Right forelimb (tissue), 1 donor: ENCODE measurements at regions not wholly inside any gene's neighbourhood (a gene's known extent, or its start where the extent isn't known, plus 50 kb on each side); places are given as distances from the start of the nearest gene placed in this dataset.

Source experiments
- DNase-seq: peaks from one replicate; pipeline ENCODE4 v3.0.0-alpha.2; 2018

DNA sequence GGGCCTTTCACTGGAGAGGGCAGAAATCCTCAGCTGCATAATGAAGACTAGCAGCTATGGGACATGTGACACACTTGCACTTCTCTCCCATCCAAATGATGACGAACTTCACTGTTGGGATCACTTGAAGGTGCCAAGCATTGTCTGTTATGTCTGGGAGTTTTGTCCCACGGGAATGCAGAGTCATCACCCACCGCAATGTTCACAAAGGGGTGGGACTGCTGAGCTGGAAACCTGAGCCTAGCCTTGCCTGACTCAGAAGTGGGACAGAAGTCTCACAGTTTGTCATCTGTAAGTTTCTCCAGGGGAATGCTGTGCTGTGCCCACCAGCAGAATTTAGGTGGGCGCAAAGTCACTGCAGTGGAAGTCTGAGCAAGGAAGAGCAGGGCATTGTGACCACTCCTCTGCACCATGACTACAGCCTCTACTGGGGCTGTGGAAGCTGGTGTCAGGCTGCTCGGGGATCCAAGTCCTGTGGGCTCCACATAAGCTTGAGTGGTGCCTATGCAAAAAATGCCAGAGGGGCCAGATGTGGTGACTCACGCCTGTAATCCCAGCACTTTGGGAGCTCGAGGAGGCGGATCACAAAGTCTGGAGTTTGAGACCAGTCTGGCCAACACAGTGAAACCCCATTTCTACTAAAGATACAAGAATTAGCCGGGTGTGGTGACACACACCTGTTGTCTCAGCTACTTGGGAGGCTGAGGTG, 472.0 kb upstream of the CNTNAP2 start:
- DNase-seq, result no peak

DNA sequence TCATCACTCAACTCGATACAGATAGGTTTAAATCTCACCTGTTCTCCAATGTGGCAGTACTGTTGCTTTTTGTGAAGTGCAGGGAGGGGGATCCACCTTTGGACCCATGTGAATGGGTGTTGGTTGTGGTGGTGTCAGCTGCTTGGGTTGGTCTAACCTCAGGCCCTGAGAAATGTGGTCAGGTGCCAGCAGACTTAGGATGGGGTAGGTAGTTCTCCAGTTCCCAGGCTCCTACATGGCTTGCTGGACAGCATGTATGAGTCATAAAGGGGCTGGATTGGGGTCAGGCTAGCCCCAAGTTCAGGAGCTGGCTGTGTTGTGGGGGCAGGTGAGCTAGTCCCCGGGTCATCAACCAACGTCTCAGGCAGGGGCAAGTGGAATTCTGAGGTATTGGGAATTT, 472.6 kb upstream of the CNTNAP2 start:
- DNase-seq, result no peak

- no peak for DNase-seq
Measured at GRCh38 chr7:145633513-145633912, 483.1 kb upstream of the CNTNAP2 start.

GRCh38 chr7:145624618-145625017, 492.0 kb upstream of the CNTNAP2 start:
- DNase-seq, result no peak

DNA sequence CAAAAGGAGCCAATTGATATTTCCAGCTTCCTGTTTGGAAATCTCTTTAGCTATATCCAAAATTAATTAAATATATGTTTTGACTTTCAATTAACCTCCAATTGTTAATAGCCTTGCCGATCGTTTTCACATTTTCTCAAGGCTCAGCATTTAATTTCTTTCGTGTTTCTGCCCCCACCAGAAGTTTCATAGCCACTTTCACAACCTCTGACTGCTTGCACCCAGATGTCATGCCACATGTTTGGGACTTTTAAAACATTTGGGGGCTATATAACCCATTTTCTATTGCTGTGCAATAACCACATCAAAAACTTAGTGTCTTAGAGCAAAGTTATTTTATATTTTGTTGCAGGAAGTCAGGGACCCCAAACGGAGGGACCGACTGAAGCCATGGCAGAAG, 510.6 kb upstream of the CNTNAP2 start:
- DNase-seq, result no peak

GRCh38 chr7:145599376-145599775, 517.2 kb upstream of the CNTNAP2 start:
- no peak for DNase-seq

DNA sequence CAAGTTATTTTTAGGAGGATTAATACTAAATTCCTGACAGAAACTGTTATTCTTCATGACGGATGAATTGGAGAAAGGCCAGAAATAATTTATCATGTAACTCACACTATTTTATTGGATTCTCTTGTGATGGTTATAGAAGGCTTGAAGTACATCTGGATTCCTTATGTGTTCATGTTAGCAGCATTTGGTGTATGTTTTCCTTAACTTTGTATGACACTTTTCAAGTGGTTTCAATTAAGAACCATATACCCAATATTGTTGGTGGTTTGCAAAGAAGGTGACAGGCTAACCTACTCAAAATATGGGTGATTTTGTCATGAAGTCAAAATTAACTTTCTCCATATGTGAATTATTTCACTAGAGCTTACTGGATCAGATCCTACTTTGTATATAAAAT, 532.2 kb upstream of the CNTNAP2 start:
- DNase-seq, result no peak

- no peak for DNase-seq
Measured at GRCh38 chr7:145582742-145583303, 533.8 kb upstream of the CNTNAP2 start.

GRCh38 chr7:145557805-145558204, 558.8 kb upstream of the CNTNAP2 start:
- DNase-seq, result no peak

DNA sequence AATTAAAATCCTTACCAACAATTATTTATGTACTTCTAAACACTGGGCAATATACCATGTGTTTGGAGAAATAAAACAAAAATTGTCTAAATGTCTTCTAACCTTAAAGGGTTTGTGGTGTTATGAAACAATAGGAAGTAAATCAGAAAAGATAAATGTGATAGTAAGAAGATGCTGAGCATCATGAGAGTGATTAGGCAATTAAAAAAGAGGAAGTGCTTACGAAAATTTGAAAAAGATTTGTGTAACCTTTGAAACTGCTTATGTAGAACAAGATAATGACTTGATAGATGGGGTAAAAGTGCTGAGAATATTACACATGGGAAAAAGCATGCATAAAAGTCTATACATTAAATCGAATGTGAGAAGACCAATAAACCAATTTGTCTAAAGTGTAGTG, 573.4 kb upstream of the CNTNAP2 start:
- no peak for DNase-seq

- no peak for DNase-seq
Measured at GRCh38 chr7:145539910-145540309, 576.7 kb upstream of the CNTNAP2 start.

DNA sequence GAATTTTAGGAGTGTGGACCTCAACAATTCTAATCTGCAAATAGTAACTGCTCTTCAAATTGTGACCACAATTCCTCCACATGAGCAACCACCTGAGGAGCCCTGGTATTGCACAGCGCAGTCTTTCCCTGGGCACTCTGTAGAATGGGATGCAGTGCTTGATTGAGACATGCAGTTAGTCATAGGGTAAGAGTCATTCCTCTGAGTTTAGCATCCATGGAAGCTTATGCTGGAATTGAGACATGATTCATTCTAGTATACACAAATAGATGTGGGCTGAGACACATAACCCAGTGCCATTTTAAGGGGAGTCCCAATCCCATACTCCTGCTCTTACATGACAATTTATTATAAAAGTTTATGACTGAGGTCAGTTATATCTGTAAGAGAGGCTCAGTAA, 582.3 kb upstream of the CNTNAP2 start:
- DNase-seq, result no peak

- no peak for DNase-seq
Measured at GRCh38 chr7:145520284-145520683, 596.3 kb upstream of the CNTNAP2 start.

DNA sequence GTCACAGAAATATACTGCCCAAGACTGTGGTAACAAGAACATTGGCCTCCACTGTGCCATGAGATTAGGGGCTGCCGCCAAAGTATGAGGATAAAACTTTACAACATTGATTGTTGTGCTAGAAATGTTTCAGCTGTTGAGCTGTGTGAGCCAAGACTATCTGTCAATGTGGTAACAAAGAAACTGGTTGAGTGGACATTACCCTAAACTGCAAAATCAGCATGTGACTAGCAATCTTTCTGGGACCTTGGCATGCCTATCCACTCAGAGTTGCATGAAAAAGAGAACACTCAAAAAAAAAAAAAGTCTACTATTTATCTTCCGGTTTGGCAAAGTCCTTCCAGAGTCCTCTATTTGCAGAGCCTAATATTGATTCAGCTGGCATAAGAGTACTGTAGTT, 605.6 kb upstream of the CNTNAP2 start:
- DNase-seq, result no peak

GRCh38 chr7:145497911-145498525, 618.6 kb upstream of the CNTNAP2 start:
- DNase-seq, result no peak

GRCh38 chr7:145490356-145490755, 626.2 kb upstream of the CNTNAP2 start:
- no peak for DNase-seq

GRCh38 chr7:145489609-145490008, 627.0 kb upstream of the CNTNAP2 start:
- DNase-seq, result no peak

GRCh38 chr7:145488816-145489215, 627.8 kb upstream of the CNTNAP2 start:
- DNase-seq, result no peak

DNA sequence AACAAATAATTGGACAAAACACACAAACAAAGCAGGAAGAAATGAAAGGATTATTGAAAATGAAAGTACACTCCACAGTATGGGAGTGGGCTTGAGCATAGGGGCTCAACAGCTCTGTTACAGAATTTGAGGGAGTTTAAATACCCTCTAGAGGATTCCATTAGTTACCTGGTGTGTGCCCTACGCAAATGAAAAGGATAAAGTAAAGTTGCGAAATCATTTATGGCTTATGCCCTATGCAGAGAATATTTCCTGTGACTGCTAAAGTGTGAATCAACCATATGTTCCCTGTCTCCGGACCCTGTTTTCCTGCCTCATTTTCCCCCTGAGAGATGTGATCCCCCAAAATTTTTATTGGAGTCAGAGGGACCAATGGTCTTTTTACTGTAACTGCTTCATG, 634.6 kb upstream of the CNTNAP2 start:
- no peak for DNase-seq

- DNase-seq, result no peak
Measured at GRCh38 chr7:145478541-145478940, 638.1 kb upstream of the CNTNAP2 start.

DNA sequence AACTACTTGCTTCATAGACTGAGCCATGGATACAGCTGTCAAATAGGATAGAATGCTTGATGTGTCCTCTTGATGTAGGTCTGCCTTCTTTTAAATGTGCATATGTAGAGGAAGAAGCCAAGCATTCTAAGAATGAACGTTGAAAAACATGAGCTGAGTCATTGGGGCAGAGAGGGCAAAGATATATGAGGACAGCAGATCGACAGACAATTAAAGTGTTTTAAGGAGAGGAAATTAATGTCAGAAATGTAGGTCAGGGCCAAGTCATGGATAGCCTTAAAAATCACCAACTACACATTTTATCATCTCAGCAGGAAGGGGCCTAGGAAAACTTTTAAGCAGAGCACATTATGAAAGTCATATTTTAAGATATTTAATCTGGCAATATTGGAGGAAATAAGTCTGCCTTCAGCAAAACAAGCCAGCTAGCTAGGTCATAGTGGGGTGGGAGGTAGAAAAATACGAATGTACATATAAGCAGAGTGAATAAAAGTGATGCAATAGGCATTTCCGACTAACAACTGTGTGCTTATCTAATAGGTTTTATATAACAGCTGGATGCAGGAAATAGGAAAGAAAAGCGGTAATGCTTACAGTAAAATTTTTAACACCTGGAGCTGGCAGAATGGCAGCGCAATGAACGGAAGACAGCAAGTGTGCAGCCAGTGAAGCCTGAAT, 638.3 kb upstream of the TPK1 start:
- no peak for DNase-seq

- no peak for DNase-seq
Measured at GRCh38 chr7:145471883-145472282, 636.0 kb upstream of the TPK1 start.

- no peak for DNase-seq
Measured at GRCh38 chr7:145464287-145464686, 628.4 kb upstream of the TPK1 start.

- no peak for DNase-seq
Measured at GRCh38 chr7:145462463-145462862, 626.6 kb upstream of the TPK1 start.
